Omental fat pad (tissue), 3 donors: ENCODE measurements at regions not wholly inside any gene's neighbourhood (a gene's known extent, or its start where the extent isn't known, plus 50 kb on each side); places are given as distances from the start of the nearest gene placed in this dataset.

ENCODE experiments used
- ATAC-seq: fragments of 150-250 bp; one replicate; pipeline ENCODE4 v1.9.1; 2016; ENCODE audit warnings: mild to moderate bottlenecking, moderate library complexity; ENCODE audit not compliant: low FRiP score
- DNase-seq: peaks from one replicate; pipeline ENCODE4 v3.0.0-alpha.2; 2019; ENCODE audit warnings: low spot score
- CTCF ChIP-seq, 3 donors: fragments of 450-650 bp; IDR thresholded peaks; one replicate each; pipeline ENCODE4 v1.5.1; 2016 to 2017; ENCODE audit warnings: antibody characterized with exemption in 3 of 3, mild to moderate bottlenecking in 3 of 3, moderate library complexity in 2 of 3

GRCh38 chr5:38151878-38152277, 106.5 kb upstream of the EGFLAM start:
- TF ChIP-seq CTCF (IDR thresholded peaks at IDR 0.05) = no peak
- DNase-seq (no peak), ATAC-seq (no peak)

GRCh38 chr5:38149815-38150195, 108.6 kb upstream of the EGFLAM start:
- DNase-seq (no peak), ATAC-seq (no peak)
- TF ChIP-seq CTCF (IDR thresholded peaks at IDR 0.05) = no peak

DNA sequence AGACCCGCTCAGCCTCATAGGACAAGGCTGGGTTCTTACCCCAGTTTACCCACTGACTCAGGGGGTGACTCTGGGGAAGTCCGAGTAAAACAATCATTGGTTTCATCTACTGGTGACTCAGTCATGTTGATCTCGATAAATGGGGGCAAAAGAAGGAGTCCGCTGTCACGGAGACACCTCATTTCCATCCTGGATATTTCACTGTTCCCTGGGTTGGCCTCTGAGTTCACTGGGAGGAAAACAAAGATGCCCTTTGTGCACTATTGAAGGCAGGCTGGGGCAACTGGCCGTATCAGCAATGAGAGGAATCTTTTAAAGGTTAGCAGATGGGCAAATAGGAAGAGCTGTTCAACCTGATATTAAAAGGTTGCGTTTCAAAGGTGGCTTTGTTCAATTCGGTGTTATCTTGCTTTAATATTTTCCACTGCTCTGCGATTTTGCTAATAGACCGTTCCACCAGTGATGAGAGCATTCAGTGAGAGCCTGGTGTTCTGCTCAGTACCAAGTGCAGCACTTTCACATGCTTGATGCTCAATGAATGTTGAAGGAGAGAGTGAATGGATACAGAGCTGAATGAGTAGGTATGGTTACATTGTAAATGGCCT, 110.2 kb upstream of the EGFLAM start:
- TF ChIP-seq CTCF (IDR thresholded peaks at IDR 0.05) = no peak
- ATAC-seq = no peak
- no peak for DNase-seq

- DNase-seq = no peak
- no peak for TF ChIP-seq CTCF (IDR thresholded peaks at IDR 0.05)
Observed at GRCh38 chr5:38143384-38143783, 115.0 kb upstream of the EGFLAM start.

DNA sequence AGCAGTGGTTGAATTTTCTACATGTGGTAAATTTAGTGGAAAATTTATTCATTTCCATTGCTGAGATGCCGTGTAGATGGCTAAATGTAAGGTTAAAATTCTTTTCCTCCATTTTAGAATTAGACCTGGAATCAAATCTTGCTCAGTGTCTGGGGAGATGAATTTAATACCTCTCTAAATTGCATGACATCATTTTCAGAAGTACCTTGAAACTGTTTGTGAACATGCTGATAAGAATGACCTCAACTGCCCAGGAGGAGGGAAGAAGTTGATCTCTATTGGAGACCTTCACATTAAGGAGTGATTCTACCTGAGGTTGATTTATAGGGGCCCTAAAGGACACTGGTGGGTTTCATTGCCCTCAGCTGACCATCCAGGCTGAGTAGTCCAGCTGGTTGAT, 116.7 kb upstream of the EGFLAM start:
- DNase-seq (no peak), ATAC-seq (no peak)
- TF ChIP-seq CTCF (IDR thresholded peaks at IDR 0.05) = no peak

More at GRCh38 chr5:38143384-38143783, 115.0 kb upstream of the EGFLAM start:
- no peak for ATAC-seq

- no peak for DNase-seq
- no peak for TF ChIP-seq CTCF (IDR thresholded peaks at IDR 0.05)
- ATAC-seq = no peak
Observed at GRCh38 chr5:38138574-38138973, 119.8 kb upstream of the EGFLAM start.

DNA sequence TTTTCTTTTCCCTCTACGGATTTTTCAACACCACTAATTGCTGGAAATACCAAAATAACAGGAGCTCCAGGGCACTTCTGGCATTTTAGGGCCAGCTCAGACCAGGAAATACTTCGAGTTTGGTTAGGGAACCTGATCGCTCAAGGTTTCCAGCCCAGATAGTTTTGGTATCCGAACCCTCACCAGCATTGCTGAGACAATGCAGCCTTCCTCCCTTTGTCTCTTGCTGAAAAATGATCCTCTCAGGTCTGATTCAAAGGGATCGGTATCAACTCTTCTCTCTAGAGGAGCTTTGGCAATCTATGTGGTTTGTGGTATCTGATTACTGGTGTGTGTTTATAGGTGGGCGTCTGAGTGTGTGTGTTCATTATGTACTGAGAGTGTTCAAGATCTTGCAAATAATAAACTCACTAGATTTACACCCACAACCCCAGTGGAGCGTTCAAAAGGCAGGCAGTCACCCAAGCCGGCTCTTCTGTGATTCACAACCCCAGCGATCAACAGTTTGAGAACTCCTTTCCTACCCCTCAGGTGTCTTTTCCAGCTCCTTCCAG, 122.8 kb upstream of the EGFLAM start:
- no peak for TF ChIP-seq CTCF (IDR thresholded peaks at IDR 0.05)
- no peak for ATAC-seq
- DNase-seq = no peak
